Mesenchymal stem cell (in vitro differentiated cells and primary cell): ENCODE measurements at regions not wholly inside any gene's neighbourhood (a gene's known extent, or its start where the extent isn't known, plus 50 kb on each side); places are given as distances from the start of the nearest gene placed in this dataset.

Experiments used
- DNase-seq: peaks from one replicate; pipeline ENCODE4 v3.0.0-alpha.2; 2013
- H2AFZ ChIP-seq: one replicate; pipeline ENCODE4 v1.6.1; 2013; ENCODE audit warnings: low read depth, mild to moderate bottlenecking, control low read depth, inconsistent platforms, low read length, moderate library complexity
- H2AK5ac ChIP-seq: 2 replicates; pipeline ENCODE4 v1.6.1; 2013; ENCODE audit warnings: low read length, moderate library complexity, mild to moderate bottlenecking, inconsistent platforms; ENCODE audit not compliant: severe bottlenecking
- H2BK120ac ChIP-seq: one replicate; pipeline ENCODE4 v1.6.1; 2013; ENCODE audit warnings: low read depth, mild to moderate bottlenecking, inconsistent platforms, low read length, moderate library complexity
- H2BK12ac ChIP-seq, 2 experiments: one replicate each; pipeline ENCODE4 v1.6.1; 2013; ENCODE audit warnings: inconsistent platforms in 2 of 2, low read length in 2 of 2, mild to moderate bottlenecking in 2 of 2, moderate library complexity in 2 of 2, control low read depth in 1 of 2
- H2BK15ac ChIP-seq: one replicate; pipeline ENCODE4 v1.6.1; 2013; ENCODE audit warnings: mild to moderate bottlenecking, low read depth, inconsistent platforms; ENCODE audit not compliant: poor library complexity, severe bottlenecking
- H2BK5ac ChIP-seq: 2 replicates; pipeline ENCODE4 v1.6.1; 2013; ENCODE audit warnings: low read depth, mild to moderate bottlenecking, low read length, control low read depth, inconsistent platforms; ENCODE audit not compliant: poor library complexity, severe bottlenecking
- H3K14ac ChIP-seq, 2 experiments: one replicate each; pipeline ENCODE4 v1.6.1; 2013; ENCODE audit warnings: inconsistent platforms in 2 of 2, low read length in 2 of 2, control low read depth in 1 of 2, mild to moderate bottlenecking in 1 of 2, moderate library complexity in 1 of 2
- H3K18ac ChIP-seq, 2 experiments: one replicate each; pipeline ENCODE4 v1.6.1; 2013; ENCODE audit warnings: inconsistent platforms in 2 of 2, low read length in 2 of 2, control low read depth in 1 of 2, low read depth in 1 of 2, mild to moderate bottlenecking in 1 of 2
- H3K23ac ChIP-seq, 2 experiments: one replicate each; pipeline ENCODE4 v1.6.1; 2013; ENCODE audit warnings: inconsistent platforms in 2 of 2, low read length in 2 of 2, mild to moderate bottlenecking in 2 of 2, moderate library complexity in 2 of 2, control low read depth in 1 of 2
- H3K27ac ChIP-seq: 2 replicates; pipeline ENCODE4 v1.5.1; 2013; ENCODE audit warnings: mild to moderate bottlenecking, moderate library complexity, low read length, control low read depth, inconsistent platforms; ENCODE audit not compliant: poor library complexity, severe bottlenecking
- H3K27me3 ChIP-seq, 2 experiments: 2 replicates each; pipeline versions ENCODE4 v1.6.1 to v1.7.0; 2013; ENCODE audit warnings: low read length in 2 of 2, mild to moderate bottlenecking in 2 of 2, moderate library complexity in 2 of 2, control low read depth in 1 of 2, inconsistent platforms in 1 of 2; ENCODE audit not compliant: control insufficient read depth in 1 of 2, insufficient read depth in 1 of 2
- H3K36me3 ChIP-seq, 2 experiments: 2 replicates each; pipeline versions ENCODE4 v1.6.1 to v1.7.0; 2013; ENCODE audit warnings: low read length in 2 of 2, control low read depth in 1 of 2, inconsistent platforms in 1 of 2, low read depth in 1 of 2, mild to moderate bottlenecking in 1 of 2; ENCODE audit not compliant: insufficient read depth in 2 of 2, control insufficient read depth in 1 of 2
- H3K4ac ChIP-seq, 2 experiments: one replicate each; pipeline ENCODE4 v1.6.1; 2013; ENCODE audit warnings: inconsistent platforms in 2 of 2, low read length in 2 of 2, mild to moderate bottlenecking in 2 of 2, moderate library complexity in 2 of 2, control low read depth in 1 of 2, low read depth in 1 of 2
- H3K4me1 ChIP-seq: 2 replicates; pipeline ENCODE4 v1.6.1; 2013; ENCODE audit warnings: low read depth, low read length, control low read depth; ENCODE audit not compliant: control insufficient read depth, insufficient read depth
- H3K4me2 ChIP-seq: 2 replicates; pipeline ENCODE4 v1.6.1; 2013; ENCODE audit warnings: low read length, mild to moderate bottlenecking, inconsistent platforms; ENCODE audit not compliant: poor library complexity, severe bottlenecking
- H3K4me3 ChIP-seq, 2 experiments: 2 replicates each; pipeline versions ENCODE4 v1.5.1 to v1.7.0; 2013; ENCODE audit warnings: low read length in 2 of 2, mild to moderate bottlenecking in 2 of 2, control low read depth in 1 of 2, low read depth in 1 of 2; ENCODE audit not compliant: insufficient read depth in 1 of 2
- H3K79me1 ChIP-seq: replicated peaks from 2 replicates; pipeline ENCODE4 v1.6.1; 2013; ENCODE audit warnings: mild to moderate bottlenecking, control low read depth, low read length, inconsistent platforms; ENCODE audit not compliant: poor library complexity, severe bottlenecking
- H3K9ac ChIP-seq: 2 replicates; pipeline ENCODE4 v1.7.0; 2013; ENCODE audit warnings: mild to moderate bottlenecking, low read length, moderate library complexity
- H3K9me3 ChIP-seq: 2 replicates; pipeline ENCODE4 v1.7.0; 2013; ENCODE audit warnings: mild to moderate bottlenecking, low read length; ENCODE audit not compliant: control insufficient read depth
- H4K8ac ChIP-seq: one replicate; pipeline ENCODE4 v1.6.1; 2013; ENCODE audit warnings: inconsistent platforms, mild to moderate bottlenecking, low read length, moderate library complexity
- H4K91ac ChIP-seq: one replicate; pipeline ENCODE4 v1.6.1; 2013; ENCODE audit warnings: mild to moderate bottlenecking, low read length, inconsistent platforms
- WGBS: methylation state at CpG from one replicate; pipeline ENCODE4 v1.1.7; 2013; ENCODE audit warnings: mixed read lengths; 5-methylcytosine and 5-hydroxymethylcytosine counted together

- 59% methylated on average over 4 of the region's 4 CpGs for WGBS
- Histone ChIP-seq H3K4ac (no peak overlapping the region), H3K9me3 (no peaks in the 10 kb centered on the region), H4K8ac (no peak overlapping the region), H3K4me1 (no peaks in the 10 kb centered on the region), H3K14ac (no peak overlapping the region), H2BK120ac (no peak overlapping the region), H3K4me3 (no peak overlapping the region), H2AFZ (no peak overlapping the region), H4K91ac (no peak overlapping the region), H3K27ac (no peak overlapping the region), H2BK5ac (no peak overlapping the region), H3K18ac (no peak overlapping the region), H2AK5ac (no peak overlapping the region), H3K4me2 (no peak overlapping the region), H3K36me3 (no peaks in the 10 kb centered on the region), H3K79me1 (no peaks in the 10 kb centered on the region), H2BK15ac (no peak overlapping the region), H3K23ac (no peak overlapping the region), H2BK12ac (no peak overlapping the region), H3K27me3 (no peaks in the 10 kb centered on the region), H3K9ac (no peak overlapping the region)
- DNase-seq, result no peak
These were observed 133.0 kb downstream of the LMNTD1 start for GRCh38 chr12:25420116-25420515.

GRCh38 chr12:25419595-25419994 lies 133.5 kb downstream of the LMNTD1 start:
- Histone ChIP-seq H3K27me3 (no peaks in the 10 kb centered on the region), H2BK15ac (no peak overlapping the region), H4K91ac (no peak overlapping the region), H3K4me3 (no peak overlapping the region), H3K4me2 (no peak overlapping the region), H3K23ac (no peak overlapping the region), H3K9ac (no peak overlapping the region), H3K4me1 (no peaks in the 10 kb centered on the region), H2AFZ (no peak overlapping the region), H3K36me3 (no peaks in the 10 kb centered on the region), H3K27ac (no peak overlapping the region), H2BK5ac (no peak overlapping the region), H3K4ac (no peak overlapping the region), H2BK12ac (no peak overlapping the region), H3K9me3 (no peaks in the 10 kb centered on the region), H3K79me1 (no peaks in the 10 kb centered on the region), H2AK5ac (no peak overlapping the region), H3K14ac (no peak overlapping the region), H3K18ac (no peak overlapping the region), H2BK120ac (no peak overlapping the region), H4K8ac (no peak overlapping the region)
- DNase-seq, result no peak
- 100% methylated on average over 1 of the region's 2 CpGs for WGBS

- H3K4me1 ChIP-seq, result no peaks in the 10 kb centered on the region
- no peak overlapping the region for H4K8ac ChIP-seq
- H3K27me3 ChIP-seq, result peaks cover 0 to 2% of the 10 kb centered on the region in 2 experiments
- no peak overlapping the region for H3K4me3 ChIP-seq
- no CpG with 5 or more reads among the region's 3 CpGs for WGBS
- no peak overlapping the region for H2AFZ ChIP-seq
- H3K18ac ChIP-seq, result no peak overlapping the region
- H3K9me3 ChIP-seq, result no peaks in the 10 kb centered on the region
- no peak overlapping the region for H2BK15ac ChIP-seq
- H2BK5ac ChIP-seq, result no peak overlapping the region
- no peak overlapping the region for H3K14ac ChIP-seq
- H3K23ac ChIP-seq, result no peak overlapping the region
- H3K36me3 ChIP-seq, result no peaks in the 10 kb centered on the region
- H2AK5ac ChIP-seq, result no peak overlapping the region
- no peak overlapping the region for H3K4ac ChIP-seq
- DNase-seq, result peak; percentile 24
- H3K9ac ChIP-seq, result no peak overlapping the region
- no peak overlapping the region for H3K4me2 ChIP-seq
- no peaks in the 10 kb centered on the region for H3K79me1 ChIP-seq
- H2BK12ac ChIP-seq, result no peak overlapping the region
- no peak overlapping the region for H3K27ac ChIP-seq
- no peak overlapping the region for H4K91ac ChIP-seq
- H2BK120ac ChIP-seq, result no peak overlapping the region
These were observed 136.0 kb downstream of the LMNTD1 start for GRCh38 chr12:25417071-25417470.

GRCh38 chr12:25416516-25416915 lies 136.6 kb downstream of the LMNTD1 start:
- H3K18ac ChIP-seq, result no peak overlapping the region
- H3K14ac ChIP-seq, result no peak overlapping the region
- no peak overlapping the region for H2BK15ac ChIP-seq

More at GRCh38 chr12:25416516-25416915, 136.6 kb downstream of the LMNTD1 start:
- H2AK5ac ChIP-seq, result no peak overlapping the region
- H2BK5ac ChIP-seq, result no peak overlapping the region
- H3K9ac ChIP-seq, result no peak overlapping the region
- H3K4me1 ChIP-seq, result no peaks in the 10 kb centered on the region
- H3K23ac ChIP-seq, result no peak overlapping the region
- no peak overlapping the region for H2BK120ac ChIP-seq
- no peaks in the 10 kb centered on the region for H3K9me3 ChIP-seq
- no peak overlapping the region for H3K4ac ChIP-seq
- no peaks in the 10 kb centered on the region for H3K36me3 ChIP-seq
- H3K4me2 ChIP-seq, result no peak overlapping the region
- no peaks in the 10 kb centered on the region for H3K79me1 ChIP-seq
- H2BK12ac ChIP-seq, result no peak overlapping the region
- H3K4me3 ChIP-seq, result no peak overlapping the region
- no peak for DNase-seq
- no peak overlapping the region for H4K8ac ChIP-seq
- no peak overlapping the region for H4K91ac ChIP-seq
- H2AFZ ChIP-seq, result no peak overlapping the region
- H3K27me3 ChIP-seq, result peaks cover 0 to 4% of the 10 kb centered on the region in 2 experiments
- WGBS, result 78% methylated on average over 4 of the region's 4 CpGs
- H3K27ac ChIP-seq, result no peak overlapping the region
